Type B pancreatic cell (in vitro differentiated cells): ENCODE measurements at regions not wholly inside any gene's neighbourhood (a gene's known extent, or its start where the extent isn't known, plus 50 kb on each side); places are given as distances from the start of the nearest gene placed in this dataset.

ENCODE experiments used
- DNase-seq: peaks from one replicate; pipeline ENCODE4 v3.0.0; 2021; ENCODE audit warnings: mixed read lengths; ENCODE audit not compliant: unreplicated experiment; ENCODE audit errors: extremely low spot score
- H3K27ac Mint-ChIP-seq: 2 replicates; pipeline ENCODE4 v1.8.0; 2021; ENCODE audit warnings: mild to moderate bottlenecking, mixed read lengths
- H3K27me3 Mint-ChIP-seq: 2 replicates; pipeline ENCODE4 v1.8.0; 2021; ENCODE audit warnings: mixed read lengths
- H3K36me3 Mint-ChIP-seq: 2 replicates; pipeline ENCODE4 v1.8.0; 2021; ENCODE audit warnings: mixed read lengths
- H3K4me1 Mint-ChIP-seq: one replicate; pipeline ENCODE4 v1.8.0; 2021; ENCODE audit warnings: mixed read lengths; ENCODE audit not compliant: unreplicated experiment
- H3K4me3 Mint-ChIP-seq: 2 replicates; pipeline ENCODE4 v1.8.0; 2021; ENCODE audit warnings: mild to moderate bottlenecking, mixed read lengths
- H3K9me3 Mint-ChIP-seq: 2 replicates; pipeline ENCODE4 v1.8.0; 2021; ENCODE audit warnings: mixed read lengths
- CTCF ChIP-seq: fragments of 200-600 bp; sonication (generic); conservative IDR thresholded peaks from 2 replicates; pipeline ENCODE4 v1.5.0; 2021; ENCODE audit warnings: antibody characterized with exemption, mild to moderate bottlenecking

DNA sequence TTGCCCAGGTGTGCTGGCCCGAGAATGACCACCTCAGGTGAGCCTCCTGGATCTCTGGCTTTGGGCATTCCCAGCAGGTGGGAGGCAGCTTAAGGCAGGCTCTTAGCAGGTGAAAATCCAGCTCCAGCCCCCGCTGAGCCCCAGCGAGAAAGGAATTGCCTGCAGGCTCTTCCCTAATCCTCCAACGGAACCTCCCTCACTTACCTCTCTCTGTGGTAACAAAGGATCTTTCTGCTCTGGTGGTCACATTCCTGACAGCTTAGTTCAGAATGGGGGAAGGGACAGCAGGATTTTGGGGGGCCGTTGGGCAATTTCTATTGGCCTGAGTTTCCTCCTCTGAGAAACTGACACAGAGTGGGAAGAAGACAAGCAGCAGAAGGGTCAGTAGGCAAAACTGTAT lies 116.0 kb upstream of the LHX5 start:
- no peak for TF ChIP-seq CTCF
- Mint-ChIP-seq H3K4me1 (no peaks in the 10 kb centered on the region), H3K27me3 (peaks cover 91% of the 10 kb centered on the region), H3K9me3 (no peaks in the 10 kb centered on the region), H3K36me3 (no peaks in the 10 kb centered on the region), H3K27ac (no peak overlapping the region), H3K4me3 (no peak overlapping the region)
- no peak for DNase-seq

DNA sequence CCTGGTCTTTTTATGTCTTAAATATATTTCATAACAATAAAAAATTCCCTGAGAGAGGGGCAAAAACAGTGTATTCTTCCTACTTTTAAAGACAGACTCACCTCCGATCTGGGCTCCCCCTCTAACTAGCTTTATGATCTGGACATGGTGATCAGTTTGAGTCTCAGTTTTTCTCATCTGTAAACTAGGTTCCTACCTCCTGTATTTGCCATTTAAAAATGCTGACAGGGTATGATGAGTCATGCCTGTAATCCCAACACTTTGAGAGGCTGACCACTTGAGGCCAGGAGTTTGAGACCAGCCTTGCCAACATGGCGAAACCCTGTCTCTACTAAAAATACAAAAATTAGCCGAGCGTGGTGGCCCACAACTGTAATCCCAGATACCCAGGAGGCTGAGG lies 114.8 kb upstream of the LHX5 start:
- Mint-ChIP-seq H3K27ac (no peak overlapping the region), H3K36me3 (no peaks in the 10 kb centered on the region), H3K27me3 (peaks cover 92% of the 10 kb centered on the region), H3K9me3 (no peaks in the 10 kb centered on the region), H3K4me3 (no peak overlapping the region), H3K4me1 (no peaks in the 10 kb centered on the region)
- no peak for DNase-seq
- TF ChIP-seq CTCF, result no peak

DNA sequence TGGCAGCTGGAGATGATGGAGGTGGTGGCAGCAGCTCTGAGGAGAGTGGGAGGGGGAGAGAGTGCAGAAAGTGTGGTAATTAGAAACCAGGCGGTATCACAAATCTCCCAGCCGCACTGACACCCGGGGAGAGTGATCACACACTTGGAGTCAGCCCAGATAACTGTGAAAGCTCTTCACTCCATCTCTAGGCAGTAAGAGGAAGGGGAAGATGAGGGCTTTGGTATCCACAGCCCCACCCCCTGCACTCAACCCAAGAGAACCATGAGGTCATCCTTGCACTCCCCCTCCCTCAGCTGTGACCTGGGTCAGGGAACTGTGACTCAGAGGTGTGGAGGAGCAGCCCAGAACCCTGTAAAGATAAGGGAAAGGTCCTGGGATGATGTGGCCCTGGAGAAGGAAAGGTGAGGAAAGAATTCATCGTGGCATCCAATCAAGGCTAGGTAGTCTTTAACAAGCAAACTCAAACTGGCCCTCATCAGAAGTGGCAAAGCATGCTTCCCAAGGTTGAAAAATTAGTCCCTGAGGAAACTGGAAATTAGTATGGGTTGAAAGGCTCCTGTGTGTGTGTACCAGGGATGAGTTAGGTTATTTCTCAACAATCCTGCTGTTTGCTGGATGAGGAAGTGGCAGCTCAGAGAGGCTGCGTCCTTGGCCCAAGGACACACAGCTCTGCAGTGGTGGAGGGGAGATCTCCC lies 111.0 kb upstream of the LHX5 start:
- Mint-ChIP-seq H3K4me3 (no peak overlapping the region), H3K27ac (no peak overlapping the region), H3K9me3 (peaks cover 5% of the 10 kb centered on the region), H3K27me3 (peaks cover 81% of the 10 kb centered on the region), H3K4me1 (no peaks in the 10 kb centered on the region), H3K36me3 (no peaks in the 10 kb centered on the region)
- no peak for TF ChIP-seq CTCF
- no peak for DNase-seq

DNA sequence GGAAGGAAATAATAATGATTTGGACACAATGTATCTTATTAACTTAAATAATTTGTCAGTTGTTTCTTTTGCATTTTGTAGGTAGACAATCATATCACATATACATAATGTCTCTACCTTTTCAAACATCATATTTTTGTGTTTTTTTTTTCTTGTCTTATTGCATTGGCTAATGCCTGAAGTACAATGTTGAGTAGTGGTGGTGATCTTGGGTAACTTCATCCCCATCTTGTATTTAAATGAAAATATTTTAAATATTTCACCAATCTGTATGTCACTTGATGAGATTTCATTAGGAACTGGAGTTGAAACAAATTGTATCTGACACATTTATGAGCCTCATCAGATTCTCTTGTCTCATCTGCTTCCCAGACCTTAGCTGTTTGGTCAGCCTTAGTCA lies 109.7 kb upstream of the LHX5 start:
- Mint-ChIP-seq H3K27me3 (peaks cover 79% of the 10 kb centered on the region), H3K4me3 (no peak overlapping the region), H3K9me3 (peaks cover 5% of the 10 kb centered on the region), H3K4me1 (no peaks in the 10 kb centered on the region), H3K36me3 (no peaks in the 10 kb centered on the region), H3K27ac (no peak overlapping the region)
- DNase-seq, result no peak
- no peak for TF ChIP-seq CTCF

- Mint-ChIP-seq H3K9me3 (peaks cover 5% of the 10 kb centered on the region), H3K4me3 (no peak overlapping the region), H3K27ac (no peak overlapping the region), H3K4me1 (no peaks in the 10 kb centered on the region), H3K36me3 (no peaks in the 10 kb centered on the region), H3K27me3 (peaks cover 79% of the 10 kb centered on the region)
- no peak for DNase-seq
- TF ChIP-seq CTCF, result no peak
Measured at GRCh38 chr12:113580437-113580836, 108.8 kb upstream of the LHX5 start.
